GM23248 (cell line): ENCODE measurements at regions not wholly inside any gene's neighbourhood (a gene's known extent, or its start where the extent isn't known, plus 50 kb on each side); places are given as distances from the start of the nearest gene placed in this dataset.

Experiments
- DNase-seq: peaks from one replicate; pipeline ENCODE4 v3.0.0-alpha.2; 2015
- H2AFZ ChIP-seq: fragments of 200-600 bp; sonication (generic); 2 replicates; pipeline ENCODE4 v1.6.1; 2016; ENCODE audit warnings: antibody characterized with exemption
- H3F3A ChIP-seq: fragments of 200-600 bp; sonication (generic); 2 replicates; pipeline ENCODE4 v1.6.1; 2016; ENCODE audit warnings: mild to moderate bottlenecking, antibody characterized with exemption, mixed run types; ENCODE audit not compliant: insufficient read depth
- H3K27ac ChIP-seq: fragments of 200-600 bp; sonication (generic); 2 replicates; pipeline ENCODE4 v1.5.1; 2016; ENCODE audit warnings: mild to moderate bottlenecking
- H3K27me3 ChIP-seq: fragments of 200-600 bp; sonication (generic); replicated peaks from 2 replicates; pipeline ENCODE4 v1.6.1; 2016; ENCODE audit warnings: mild to moderate bottlenecking; ENCODE audit not compliant: insufficient read depth
- H3K36me3 ChIP-seq: fragments of 200-600 bp; sonication (generic); 2 replicates; pipeline ENCODE4 v1.6.1; 2016; ENCODE audit warnings: low read depth, mild to moderate bottlenecking
- H3K4me1 ChIP-seq: fragments of 200-600 bp; sonication (generic); 2 replicates; pipeline ENCODE4 v1.6.1; 2016; ENCODE audit warnings: mild to moderate bottlenecking; ENCODE audit not compliant: insufficient read depth
- H3K4me2 ChIP-seq: fragments of 200-600 bp; sonication (generic); one replicate; pipeline ENCODE4 v1.6.1; 2016; ENCODE audit warnings: mild to moderate bottlenecking; ENCODE audit not compliant: unreplicated experiment
- H3K4me3 ChIP-seq: fragments of 200-600 bp; sonication (generic); 2 replicates; pipeline ENCODE4 v1.5.1; 2016; ENCODE audit warnings: mild to moderate bottlenecking
- H3K79me2 ChIP-seq: fragments of 200-600 bp; sonication (generic); 2 replicates; pipeline ENCODE4 v1.6.1; 2016; ENCODE audit warnings: mild to moderate bottlenecking; ENCODE audit not compliant: insufficient read depth
- H3K9ac ChIP-seq: fragments of 200-600 bp; sonication (generic); 2 replicates; pipeline ENCODE4 v1.6.1; 2016; ENCODE audit warnings: mild to moderate bottlenecking
- H3K9me2 ChIP-seq: fragments of 200-600 bp; sonication (generic); 2 replicates; pipeline ENCODE4 v1.6.1; 2016; ENCODE audit warnings: mixed run types, mild to moderate bottlenecking, moderate library complexity; ENCODE audit not compliant: insufficient read depth
- H3K9me3 ChIP-seq: fragments of 200-600 bp; sonication (generic); one replicate; pipeline ENCODE4 v1.6.1; 2017; ENCODE audit warnings: low read depth
- H4K20me1 ChIP-seq: fragments of 200-600 bp; sonication (generic); 2 replicates; pipeline ENCODE4 v1.6.0; 2016; ENCODE audit not compliant: insufficient read depth
- EZH2 ChIP-seq: fragments of 200-600 bp; sonication (generic); IDR thresholded peaks from 2 replicates; pipeline ENCODE4 v1.6.1; 2018; ENCODE audit warnings: antibody characterized with exemption, mild to moderate bottlenecking; ENCODE audit not compliant: insufficient read depth, poor library complexity, severe bottlenecking
- EZH2phosphoT487 ChIP-seq: fragments of 200-600 bp; sonication (generic); IDR thresholded peaks from 2 replicates; pipeline ENCODE4 v1.6.1; 2018; ENCODE audit warnings: antibody characterized with exemption, moderate library complexity, mild to moderate bottlenecking, low read depth; ENCODE audit not compliant: insufficient read depth
- WGBS, 2 experiments: methylation state at CpG; one replicate each; pipeline ENCODE4 v1.1.6; 2015 to 2017; ENCODE audit warnings: low lambda C conversion rate in 2 of 2, low coverage in 1 of 2; ENCODE audit errors: missing lambda C conversion rate in 2 of 2; 5-methylcytosine and 5-hydroxymethylcytosine counted together
- in situ Hi-C: fragments of 300-500 bp; cut with MboI; formaldehyde crosslinking; loops from 2 replicates; pipeline ENCODE4 v1.15.0; 2020

DNA sequence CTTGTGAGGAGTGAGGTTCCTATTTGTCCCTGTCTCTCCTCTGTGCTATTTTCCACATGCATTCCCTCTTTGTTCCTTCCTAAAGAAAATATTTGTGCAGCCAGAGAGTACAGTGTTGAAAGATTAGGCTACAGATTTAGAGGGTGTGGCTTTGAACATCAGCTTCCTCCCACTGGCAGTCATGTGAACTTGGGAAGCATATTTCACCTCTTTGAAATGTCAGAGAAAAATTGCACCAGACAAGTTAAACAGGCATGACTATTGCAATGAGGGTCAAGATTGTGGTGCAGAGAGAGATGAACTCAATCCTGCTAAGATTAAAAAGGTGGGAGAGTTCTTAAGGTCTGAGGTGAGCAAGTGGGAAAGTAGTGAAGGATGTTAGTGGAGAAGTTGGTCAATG lies 641.0 kb downstream of the DNAH5 start:
- H3K36me3 ChIP-seq, result no peaks in the 10 kb centered on the region
- no peaks in the 10 kb centered on the region for H3F3A ChIP-seq
- no peaks in the 10 kb centered on the region for H3K27me3 ChIP-seq
- no peak for DNase-seq
- no peak overlapping the region for H2AFZ ChIP-seq
- H3K9ac ChIP-seq, result no peak overlapping the region
- H4K20me1 ChIP-seq, result no peaks in the 10 kb centered on the region
- H3K4me3 ChIP-seq, result no peak overlapping the region
- TF ChIP-seq EZH2, result no peak
- no peak for TF ChIP-seq EZH2phosphoT487
- no peak overlapping the region for H3K4me2 ChIP-seq
- no peak overlapping the region for H3K27ac ChIP-seq
- no peaks in the 10 kb centered on the region for H3K79me2 ChIP-seq
- H3K9me3 ChIP-seq, result no peaks in the 10 kb centered on the region
- in situ Hi-C loops, result no loop called here
- H3K9me2 ChIP-seq, result no peaks in the 10 kb centered on the region
- H3K4me1 ChIP-seq, result no peaks in the 10 kb centered on the region

DNA sequence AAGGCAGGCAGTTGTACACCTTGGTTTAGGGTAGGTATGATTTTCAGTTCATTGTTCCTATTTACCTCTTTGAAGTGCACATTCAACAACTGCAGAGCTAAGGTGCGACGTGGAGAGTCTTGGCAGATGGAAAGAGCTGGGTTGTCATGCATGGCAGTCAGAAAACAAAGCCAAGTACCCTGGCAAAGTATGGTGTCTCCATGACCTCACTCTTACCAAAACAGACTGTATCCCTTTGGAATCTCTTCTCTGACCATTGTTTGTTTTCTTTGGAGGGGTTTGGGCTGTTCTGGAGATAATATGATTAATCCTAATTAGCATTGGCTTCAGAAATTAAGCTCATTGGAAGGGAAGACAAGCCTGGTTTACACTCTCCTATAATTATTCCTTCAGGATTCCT lies 665.7 kb downstream of the DNAH5 start:
- in situ Hi-C loops, result no loop called here
- H4K20me1 ChIP-seq, result no peaks in the 10 kb centered on the region
- no peak overlapping the region for H3K4me3 ChIP-seq
- H2AFZ ChIP-seq, result no peak overlapping the region
- H3K79me2 ChIP-seq, result no peaks in the 10 kb centered on the region
- no peaks in the 10 kb centered on the region for H3K36me3 ChIP-seq
- WGBS, 2 experiments, result 17 to 21% methylated on average over 2 of the region's 2 CpGs
- H3K4me2 ChIP-seq, result no peak overlapping the region
- no peaks in the 10 kb centered on the region for H3K4me1 ChIP-seq
- no peaks in the 10 kb centered on the region for H3F3A ChIP-seq
- H3K9me2 ChIP-seq, result peaks cover 6% of the 10 kb centered on the region; the same call in 1 of the 2 replicates
- no peaks in the 10 kb centered on the region for H3K9me3 ChIP-seq
- H3K27me3 ChIP-seq, result no peaks in the 10 kb centered on the region
- no peak overlapping the region for H3K9ac ChIP-seq
- TF ChIP-seq EZH2, result no peak
- no peak for TF ChIP-seq EZH2phosphoT487
- no peak for DNase-seq
- no peak overlapping the region for H3K27ac ChIP-seq

GRCh38 chr5:13278148-13278547 lies 666.3 kb downstream of the DNAH5 start:
- Histone ChIP-seq H3K4me3 (no peak overlapping the region), H3K27me3 (no peaks in the 10 kb centered on the region), H3F3A (no peaks in the 10 kb centered on the region), H3K79me2 (no peaks in the 10 kb centered on the region), H3K4me1 (no peaks in the 10 kb centered on the region), H2AFZ (no peak overlapping the region), H3K4me2 (no peak overlapping the region), H3K9ac (no peak overlapping the region), H3K9me3 (no peaks in the 10 kb centered on the region), H3K9me2 (peaks cover 6% of the 10 kb centered on the region; the same call in 1 of the 2 replicates), H3K36me3 (no peaks in the 10 kb centered on the region), H3K27ac (no peak overlapping the region), H4K20me1 (no peaks in the 10 kb centered on the region)
- DNase-seq, result peak; percentile 6
- TF ChIP-seq EZH2phosphoT487 (no peak), EZH2 (no peak)
- in situ Hi-C loops, result no loop called here
- 34 to 36% methylated on average over 2 of the region's 2 CpGs for WGBS, 2 experiments

- DNase-seq, result no peak
- in situ Hi-C loops, result no loop called here
- 0 to 6% methylated on average over 1 of the region's 1 CpG for WGBS, 2 experiments
Observed at GRCh38 chr5:13276156-13276555, 668.3 kb downstream of the DNAH5 start.

GRCh38 chr5:13263701-13264100 lies 680.8 kb downstream of the DNAH5 start:
- WGBS, 2 experiments, result 19 to 29% methylated on average over 1 of the region's 1 CpG
- DNase-seq, result no peak
- in situ Hi-C loops, result no loop called here

More at GRCh38 chr5:13276156-13276555, 668.3 kb downstream of the DNAH5 start:
- no peaks in the 10 kb centered on the region for H3K27me3 ChIP-seq
- no peak overlapping the region for H3K27ac ChIP-seq
- H3K79me2 ChIP-seq, result no peaks in the 10 kb centered on the region
- no peaks in the 10 kb centered on the region for H3K36me3 ChIP-seq
- no peak overlapping the region for H3K9ac ChIP-seq
- H3K4me1 ChIP-seq, result no peaks in the 10 kb centered on the region
- TF ChIP-seq EZH2 (no peak), EZH2phosphoT487 (no peak)
- no peak overlapping the region for H3K4me2 ChIP-seq
- no peaks in the 10 kb centered on the region for H4K20me1 ChIP-seq
- H3K9me3 ChIP-seq, result no peaks in the 10 kb centered on the region
- H3F3A ChIP-seq, result no peaks in the 10 kb centered on the region
- no peak overlapping the region for H2AFZ ChIP-seq
- H3K9me2 ChIP-seq, result peaks cover 6% of the 10 kb centered on the region; the same call in 1 of the 2 replicates
- H3K4me3 ChIP-seq, result no peak overlapping the region

More at GRCh38 chr5:13263701-13264100, 680.8 kb downstream of the DNAH5 start:
- Histone ChIP-seq H4K20me1 (no peaks in the 10 kb centered on the region), H3K79me2 (no peaks in the 10 kb centered on the region), H3F3A (no peaks in the 10 kb centered on the region), H3K27ac (no peak overlapping the region), H3K9me3 (no peaks in the 10 kb centered on the region), H3K4me1 (no peaks in the 10 kb centered on the region), H3K36me3 (no peaks in the 10 kb centered on the region), H3K27me3 (no peaks in the 10 kb centered on the region), H3K4me3 (no peak overlapping the region), H3K9me2 (no peaks in the 10 kb centered on the region), H3K4me2 (no peak overlapping the region), H2AFZ (no peak overlapping the region), H3K9ac (no peak overlapping the region)
- TF ChIP-seq EZH2phosphoT487 (no peak), EZH2 (no peak)
